Endodermal cell (in vitro differentiated cells): ENCODE measurements at regions not wholly inside any gene's neighbourhood (a gene's known extent, or its start where the extent isn't known, plus 50 kb on each side); places are given as distances from the start of the nearest gene placed in this dataset.

Experiments
- DNase-seq: peaks from one replicate; pipeline ENCODE4 v3.0.0-alpha.2; 2017
- H3K27ac ChIP-seq: 2 replicates; pipeline ENCODE4 v1.5.1; 2013; ENCODE audit warnings: mild to moderate bottlenecking, low read depth, low read length, moderate library complexity
- H3K27me3 ChIP-seq: 2 replicates; pipeline ENCODE4 v1.6.1; 2013; ENCODE audit warnings: mild to moderate bottlenecking, low read length, moderate library complexity; ENCODE audit not compliant: insufficient read depth, control insufficient read depth, poor library complexity, severe bottlenecking
- H3K36me3 ChIP-seq: 2 replicates; pipeline ENCODE4 v1.7.0; 2013; ENCODE audit warnings: mild to moderate bottlenecking, low read length, moderate library complexity; ENCODE audit not compliant: control insufficient read depth, insufficient read depth
- H3K4me1 ChIP-seq: one replicate; pipeline ENCODE4 v1.7.0; 2013; ENCODE audit warnings: low read length; ENCODE audit not compliant: control insufficient read depth, insufficient read depth
- H3K4me3 ChIP-seq: 2 replicates; pipeline ENCODE4 v1.5.1; 2013; ENCODE audit warnings: mild to moderate bottlenecking, low read length, moderate library complexity
- H3K9ac ChIP-seq: 2 replicates; pipeline ENCODE4 v1.6.1; 2013; ENCODE audit warnings: mild to moderate bottlenecking, low read length, moderate library complexity; ENCODE audit not compliant: poor library complexity, severe bottlenecking; ENCODE audit errors: extremely low read depth
- H3K9me3 ChIP-seq: 2 replicates; pipeline ENCODE4 v1.6.1; 2013; ENCODE audit warnings: mild to moderate bottlenecking, low read length, moderate library complexity; ENCODE audit not compliant: control insufficient read depth
- H3K27ac Mint-ChIP-seq: 2 replicates; pipeline ENCODE4 v1.8.0; 2020; ENCODE audit warnings: mixed read lengths
- H3K27me3 Mint-ChIP-seq: 2 replicates; pipeline ENCODE4 v1.8.0; 2021; ENCODE audit warnings: mild to moderate bottlenecking, mixed read lengths; ENCODE audit not compliant: insufficient read depth
- H3K36me3 Mint-ChIP-seq: 2 replicates; pipeline ENCODE4 v1.8.0; 2020; ENCODE audit warnings: low read depth, mixed read lengths
- H3K4me1 Mint-ChIP-seq: 2 replicates; pipeline ENCODE4 v1.8.0; 2020; ENCODE audit warnings: mixed read lengths
- H3K4me3 Mint-ChIP-seq: 2 replicates; pipeline ENCODE4 v1.8.0; 2020; ENCODE audit warnings: mild to moderate bottlenecking, moderate library complexity, mixed read lengths
- H3K9me3 Mint-ChIP-seq: 2 replicates; pipeline ENCODE4 v1.8.0; 2020; ENCODE audit warnings: mild to moderate bottlenecking, mixed read lengths
- WGBS, 2 experiments: methylation state at CpG; one replicate each; pipeline versions ENCODE4 v1.1.5 to v1.1.7; 2013; ENCODE audit warnings: missing lambda C conversion rate in 2 of 2, mixed read lengths in 1 of 2; ENCODE audit not compliant: insufficient coverage in 1 of 2, insufficient read length in 1 of 2; 5-methylcytosine and 5-hydroxymethylcytosine counted together
- TF ChIP-seq, protein P1 (sequence below): fragments of 200-600 bp; sonication (generic); conservative IDR thresholded peaks from 2 replicates; pipeline ENCODE4 v1.5.0; 2021; ENCODE audit warnings: antibody characterized with exemption, mild to moderate bottlenecking

DNA sequence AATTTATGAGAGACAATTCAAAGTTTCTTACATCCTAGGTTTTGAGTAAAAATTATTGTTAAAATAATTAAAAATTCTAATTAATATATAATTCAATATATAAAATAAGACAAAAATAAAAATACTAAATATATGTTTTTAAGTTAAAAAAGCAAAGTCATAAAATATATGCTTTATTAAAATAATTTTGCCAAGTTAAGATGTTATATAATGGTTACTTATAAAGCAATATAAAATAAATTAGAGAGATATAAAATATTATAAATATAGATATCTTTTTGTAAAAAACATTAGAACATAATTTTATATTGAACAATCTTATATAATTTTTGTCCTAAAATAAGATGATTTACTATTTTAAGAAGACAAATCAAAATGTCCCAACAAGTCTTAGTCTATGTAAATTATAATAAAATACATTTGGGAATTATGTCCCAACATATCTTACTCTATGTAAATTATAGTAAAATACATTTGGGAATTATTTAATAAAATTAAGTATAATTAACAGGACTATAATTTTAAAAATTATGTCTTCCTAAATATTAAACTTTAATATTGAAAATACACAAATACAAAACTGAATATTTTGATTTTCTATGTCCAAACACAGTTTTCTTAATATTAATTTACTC is 67.7 kb upstream of the TOP3B start:
- Histone ChIP-seq H3K27me3 (peaks cover 28% of the 10 kb centered on the region), H3K9me3 (no peaks in the 10 kb centered on the region), H3K36me3 (no peaks in the 10 kb centered on the region), H3K27ac (no peak overlapping the region), H3K4me1 (no peaks in the 10 kb centered on the region), H3K9ac (no peak overlapping the region), H3K4me3 (no peak overlapping the region)
- Mint-ChIP-seq H3K9me3 (peaks cover 7% of the 10 kb centered on the region), H3K4me1 (no peaks in the 10 kb centered on the region), H3K27me3 (peaks cover 79% of the 10 kb centered on the region), H3K27ac (no peak overlapping the region), H3K4me3 (no peak overlapping the region), H3K36me3 (no peaks in the 10 kb centered on the region)
- TF ChIP-seq, protein P1, sequence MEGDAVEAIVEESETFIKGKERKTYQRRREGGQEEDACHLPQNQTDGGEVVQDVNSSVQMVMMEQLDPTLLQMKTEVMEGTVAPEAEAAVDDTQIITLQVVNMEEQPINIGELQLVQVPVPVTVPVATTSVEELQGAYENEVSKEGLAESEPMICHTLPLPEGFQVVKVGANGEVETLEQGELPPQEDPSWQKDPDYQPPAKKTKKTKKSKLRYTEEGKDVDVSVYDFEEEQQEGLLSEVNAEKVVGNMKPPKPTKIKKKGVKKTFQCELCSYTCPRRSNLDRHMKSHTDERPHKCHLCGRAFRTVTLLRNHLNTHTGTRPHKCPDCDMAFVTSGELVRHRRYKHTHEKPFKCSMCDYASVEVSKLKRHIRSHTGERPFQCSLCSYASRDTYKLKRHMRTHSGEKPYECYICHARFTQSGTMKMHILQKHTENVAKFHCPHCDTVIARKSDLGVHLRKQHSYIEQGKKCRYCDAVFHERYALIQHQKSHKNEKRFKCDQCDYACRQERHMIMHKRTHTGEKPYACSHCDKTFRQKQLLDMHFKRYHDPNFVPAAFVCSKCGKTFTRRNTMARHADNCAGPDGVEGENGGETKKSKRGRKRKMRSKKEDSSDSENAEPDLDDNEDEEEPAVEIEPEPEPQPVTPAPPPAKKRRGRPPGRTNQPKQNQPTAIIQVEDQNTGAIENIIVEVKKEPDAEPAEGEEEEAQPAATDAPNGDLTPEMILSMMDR = no peak
- no peak for DNase-seq

DNA sequence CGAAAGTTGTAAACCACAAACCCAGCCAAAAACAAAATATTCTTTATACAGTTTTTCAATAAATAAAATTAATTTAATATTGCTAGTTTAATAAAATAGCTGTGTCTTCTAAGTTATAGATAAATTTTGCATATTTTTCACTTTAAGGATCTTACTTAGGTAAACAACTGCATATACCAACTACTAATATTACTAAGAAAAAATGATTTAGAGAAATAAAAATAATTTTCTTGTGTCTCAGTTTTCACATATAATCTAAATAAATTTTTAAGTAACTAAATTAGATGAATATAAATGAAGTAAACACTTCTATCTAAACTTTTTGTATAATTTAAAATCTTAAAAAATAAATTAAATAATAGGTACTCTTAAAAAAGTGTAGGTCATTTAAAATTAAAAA is 67.1 kb upstream of the TOP3B start:
- Mint-ChIP-seq H3K4me3 (no peak overlapping the region), H3K9me3 (peaks cover 7% of the 10 kb centered on the region), H3K27me3 (peaks cover 79% of the 10 kb centered on the region), H3K27ac (no peak overlapping the region), H3K36me3 (no peaks in the 10 kb centered on the region), H3K4me1 (no peaks in the 10 kb centered on the region)
- Histone ChIP-seq H3K27me3 (peaks cover 29% of the 10 kb centered on the region), H3K9ac (no peak overlapping the region), H3K4me3 (no peak overlapping the region), H3K27ac (no peak overlapping the region), H3K9me3 (no peaks in the 10 kb centered on the region), H3K4me1 (no peaks in the 10 kb centered on the region), H3K36me3 (no peaks in the 10 kb centered on the region)
- DNase-seq = no peak
- TF ChIP-seq, protein P1 = no peak
- whole genome bisulfite sequencing, 2 experiments = no CpG with 5 or more reads among the region's 1 CpG

DNA sequence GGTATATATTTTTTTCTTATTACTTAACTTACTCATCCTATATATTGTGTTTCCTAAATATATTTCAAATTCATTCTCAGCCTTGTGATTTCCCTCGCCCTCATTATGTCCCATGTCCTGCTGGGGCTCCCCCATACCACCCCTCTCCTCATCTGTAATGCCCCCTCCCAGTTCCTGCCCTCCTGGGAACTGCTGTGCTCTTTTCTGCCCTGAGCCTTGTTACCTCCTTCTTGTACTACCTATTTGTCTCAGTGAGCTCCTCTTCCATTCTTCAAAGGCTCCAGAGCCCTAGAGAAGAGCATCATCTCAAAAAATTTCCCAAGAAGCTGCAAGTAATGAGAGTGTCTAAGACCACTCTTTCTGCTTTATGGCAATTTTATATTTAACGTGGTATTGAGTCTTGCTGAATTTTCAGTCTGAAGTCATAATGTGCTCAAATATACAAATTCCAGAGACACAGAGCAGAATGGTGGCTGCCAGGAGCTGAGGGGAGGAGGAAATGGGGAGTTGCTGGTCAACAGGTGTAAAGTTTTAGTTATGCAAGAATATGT is 66.5 kb upstream of the TOP3B start:
- H3K27ac ChIP-seq = no peak overlapping the region
- H3K36me3 Mint-ChIP-seq = no peaks in the 10 kb centered on the region
- H3K27me3 Mint-ChIP-seq = peaks cover 79% of the 10 kb centered on the region
- no peak overlapping the region for H3K4me3 ChIP-seq
- H3K4me3 Mint-ChIP-seq = no peak overlapping the region
- H3K9ac ChIP-seq = no peak overlapping the region
- DNase-seq = no peak
- no peaks in the 10 kb centered on the region for H3K4me1 ChIP-seq
- TF ChIP-seq, protein P1 = no peak
- no peaks in the 10 kb centered on the region for H3K4me1 Mint-ChIP-seq
- H3K9me3 Mint-ChIP-seq = peaks cover 7% of the 10 kb centered on the region
- H3K27me3 ChIP-seq = peaks cover 35% of the 10 kb centered on the region
- H3K36me3 ChIP-seq = no peaks in the 10 kb centered on the region
- no peaks in the 10 kb centered on the region for H3K9me3 ChIP-seq
- H3K27ac Mint-ChIP-seq = no peak overlapping the region
- WGBS, 2 experiments = 40 to 41% methylated on average over 1 to 2 of the region's 2 CpGs
